Stimulated activated CD8-positive, alpha-beta memory T cell treated with anti-CD3 and anti-CD28 coated beads, Interleukin-15, amount 100 ng/mL, for 48 hours (primary cell): ENCODE measurements at regions not wholly inside any gene's neighbourhood (a gene's known extent, or its start where the extent isn't known, plus 50 kb on each side); places are given as distances from the start of the nearest gene placed in this dataset.
"Not testable (repeated sequence)": the region's sequence is repeated elsewhere in the genome, so short reads cannot be mapped to it uniquely, and the experiment has no call there.

Experiments used
- DNase-seq, 2 donors: peaks; one replicate each; pipeline ENCODE4 v3.0.0-alpha.2; 2020; ENCODE audit warnings: low read depth in 2 of 2

- DNase-seq, result no peak
Observed at GRCh38 chr19:41495589-41495988, 52.6 kb downstream of the ERICH4 start.

GRCh38 chr19:41499899-41500298 is 56.9 kb downstream of the ERICH4 start:
- no peak for DNase-seq

- DNase-seq, result no peak
Observed at GRCh38 chr19:41500443-41500842, 57.5 kb downstream of the ERICH4 start.

DNA sequence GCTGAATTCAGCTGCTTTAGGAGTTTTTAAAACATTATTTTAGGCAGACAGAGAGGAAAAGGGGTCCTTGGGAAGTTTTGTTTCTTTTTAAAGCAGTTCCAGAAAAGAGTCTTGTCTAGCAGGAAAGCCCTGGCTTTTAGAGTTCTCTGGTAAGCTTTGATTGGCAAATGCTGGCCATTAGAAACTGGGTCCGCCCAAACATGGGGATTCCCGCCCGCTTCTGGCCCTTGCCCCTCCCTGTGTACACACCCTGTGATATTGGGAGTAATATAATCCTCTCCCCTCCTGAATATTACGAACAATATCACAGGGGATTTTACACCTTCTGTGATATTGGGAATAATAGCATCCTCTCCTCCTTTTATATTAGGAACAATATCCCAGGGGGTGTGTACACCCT is 58.9 kb downstream of the ERICH4 start:
- no peak for DNase-seq

GRCh38 chr19:41505105-41505504 is 62.1 kb downstream of the ERICH4 start:
- DNase-seq, result no peak

GRCh38 chr19:41510484-41510883 is 65.5 kb upstream of the CEACAM21 start:
- no peak for DNase-seq

DNA sequence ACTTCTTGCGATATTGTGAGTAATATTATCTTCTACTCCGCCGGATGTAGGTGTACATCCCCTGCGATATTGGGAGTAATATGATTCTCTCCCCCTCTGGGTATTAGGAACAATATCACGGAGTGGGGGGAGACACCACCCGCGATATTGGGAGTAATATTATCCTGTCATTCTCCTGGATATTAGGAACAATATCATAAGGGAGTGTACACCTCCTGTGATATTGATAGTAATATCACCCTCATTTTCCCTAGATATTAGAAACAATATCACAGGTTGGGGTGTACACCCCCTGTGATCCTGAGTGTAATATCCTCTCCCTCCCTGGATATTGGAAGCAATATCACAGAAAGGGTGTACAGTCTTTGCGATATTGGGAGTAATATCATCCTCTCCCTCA is 64.3 kb upstream of the CEACAM21 start:
- no peak for DNase-seq

GRCh38 chr19:41515015-41515652 is 60.8 kb upstream of the CEACAM21 start:
- no peak for DNase-seq

- not testable (repeated sequence) for DNase-seq
Observed at GRCh38 chr19:41516292-41517171, 59.4 kb upstream of the CEACAM21 start.

- no peak for DNase-seq
Observed at GRCh38 chr19:41518141-41518540, 57.8 kb upstream of the CEACAM21 start.

DNA sequence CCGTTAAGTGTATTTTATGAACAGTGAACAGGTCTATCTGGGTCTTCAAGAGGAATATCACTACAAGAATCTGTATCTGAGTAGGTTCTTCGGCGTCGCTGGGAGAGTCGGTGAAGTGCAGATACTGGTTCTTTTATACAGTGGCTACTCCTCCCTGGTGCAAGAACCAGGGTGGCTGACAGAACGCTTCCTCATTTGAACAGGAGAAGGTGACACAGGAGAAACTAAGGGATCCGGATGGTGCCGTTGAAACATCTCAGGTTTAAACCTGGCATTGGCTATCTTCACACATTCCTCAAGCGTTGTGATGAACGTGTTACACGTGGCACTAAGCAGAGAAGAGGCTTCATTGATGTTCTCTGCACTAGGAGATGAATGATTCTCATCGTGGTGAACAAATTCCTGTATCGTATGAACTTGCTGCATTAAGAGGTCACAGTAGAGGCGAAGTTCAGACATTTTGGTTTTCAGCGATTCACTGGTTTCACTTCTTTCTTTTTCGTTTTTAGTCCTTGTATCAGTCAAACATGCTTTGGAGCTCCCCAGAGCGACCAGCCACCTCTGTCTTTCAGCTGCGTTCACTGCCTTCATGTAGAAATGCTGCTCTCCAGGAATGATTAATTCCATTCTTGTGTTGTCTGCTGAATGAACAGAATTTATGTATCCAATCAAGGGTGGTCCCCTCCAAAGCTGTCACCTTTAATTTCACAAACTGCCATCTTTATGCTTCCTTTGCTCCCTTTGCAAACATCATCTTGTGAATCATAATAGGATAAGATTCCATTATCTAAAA is 54.6 kb upstream of the CEACAM21 start:
- not testable (repeated sequence) for DNase-seq

- peak in 1 of 2 donors; percentile 19 for DNase-seq
Observed at GRCh38 chr19:41521931-41522555, 53.9 kb upstream of the CEACAM21 start.

GRCh38 chr19:41525989-41526388 is 50.0 kb upstream of the CEACAM21 start:
- no peak for DNase-seq
